H1 (cell line): ENCODE measurements at regions not wholly inside any gene's neighbourhood (a gene's known extent, or its start where the extent isn't known, plus 50 kb on each side); places are given as distances from the start of the nearest gene placed in this dataset.

Source experiments
- RFX5 ChIP-seq: IDR thresholded peaks from 2 replicates; pipeline ENCODE4 v1.6.1; 2011; ENCODE audit warnings: low read depth, low read length, improper control_type of control experiment, borderline replicate concordance
- TAF1 ChIP-seq: IDR thresholded peaks from 2 replicates; pipeline ENCODE4 v1.6.1; 2011; ENCODE audit warnings: mild to moderate bottlenecking, low read depth, low read length
- TEAD4 ChIP-seq: IDR thresholded peaks from 2 replicates; pipeline ENCODE4 v1.6.1; 2012; ENCODE audit warnings: low read depth, low read length, inconsistent platforms, mixed read lengths
- TF ChIP-seq, protein P1 (sequence below): IDR thresholded peaks from 2 replicates; pipeline ENCODE4 v1.6.1; 2011; ENCODE audit warnings: low read length, improper control_type of control experiment

DNA sequence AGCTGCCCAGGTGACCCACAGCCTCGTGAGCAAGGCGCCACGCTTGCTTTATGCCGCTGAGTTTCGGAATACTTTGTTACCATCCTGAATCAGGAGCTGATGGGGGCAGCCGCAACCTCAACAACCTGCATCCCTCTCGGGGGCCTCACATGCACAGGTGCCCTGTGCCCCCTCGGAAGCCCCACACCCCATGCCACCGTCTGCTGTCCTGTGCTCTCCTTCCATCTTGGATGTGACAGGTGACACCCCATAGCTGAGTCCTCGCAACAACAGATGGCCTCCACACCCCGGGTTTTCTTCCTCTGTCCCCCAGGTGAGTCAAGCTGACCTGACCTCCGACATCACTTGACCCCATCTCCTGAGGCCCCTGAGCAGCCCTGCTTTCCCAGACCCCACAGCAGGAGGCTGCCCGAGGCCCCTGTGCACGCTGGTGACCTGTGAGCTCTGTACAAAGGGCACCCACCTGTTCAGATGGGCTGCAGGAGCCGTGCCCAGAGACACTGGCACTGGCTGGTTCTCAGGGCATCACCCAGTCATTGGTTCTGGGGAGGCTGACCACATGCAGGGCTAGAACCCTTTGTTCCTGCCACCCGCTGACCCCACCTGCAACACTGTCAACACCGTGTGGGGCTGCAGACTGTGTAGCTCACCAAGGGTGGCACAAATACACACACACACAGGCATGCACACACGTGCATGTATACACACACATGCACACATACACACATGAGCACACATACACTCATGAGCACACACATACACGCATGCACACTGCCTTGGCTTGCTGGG is 57.7 kb downstream of the RMI2 start (continued):
- TF ChIP-seq, protein P1, sequence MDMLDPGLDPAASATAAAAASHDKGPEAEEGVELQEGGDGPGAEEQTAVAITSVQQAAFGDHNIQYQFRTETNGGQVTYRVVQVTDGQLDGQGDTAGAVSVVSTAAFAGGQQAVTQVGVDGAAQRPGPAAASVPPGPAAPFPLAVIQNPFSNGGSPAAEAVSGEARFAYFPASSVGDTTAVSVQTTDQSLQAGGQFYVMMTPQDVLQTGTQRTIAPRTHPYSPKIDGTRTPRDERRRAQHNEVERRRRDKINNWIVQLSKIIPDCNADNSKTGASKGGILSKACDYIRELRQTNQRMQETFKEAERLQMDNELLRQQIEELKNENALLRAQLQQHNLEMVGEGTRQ: no peak
- no peak for TF ChIP-seq TAF1
- no peak for TF ChIP-seq TEAD4
- TF ChIP-seq RFX5: no peak
